ENCODE measurements at regions not wholly inside any gene's neighbourhood (a gene's known extent, or its start where the extent isn't known, plus 50 kb on each side); places are given as distances from the start of the nearest gene placed in this dataset.

DNA sequence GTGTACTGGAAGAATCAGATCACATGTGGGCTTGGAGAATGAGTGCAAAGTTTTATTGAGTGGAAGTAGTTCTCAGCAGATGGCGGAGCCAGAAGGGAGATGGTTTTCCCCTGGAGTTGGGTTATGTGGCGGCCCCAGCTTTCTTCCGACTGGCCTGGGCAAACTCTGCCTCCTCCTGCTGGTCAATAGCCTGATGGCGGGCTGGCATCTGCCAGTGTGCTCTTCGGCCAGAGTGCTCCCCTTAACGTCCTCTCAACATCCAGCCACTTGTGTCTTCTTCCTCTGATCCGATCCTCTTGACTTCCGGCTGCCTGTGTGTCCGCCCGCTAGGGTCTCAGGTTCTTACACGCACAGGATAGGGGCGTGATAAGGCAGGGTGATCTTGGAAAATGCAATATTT is 741.3 kb downstream of the RNF144A start:
- Histone ChIP-seq H3K27me3 (no peaks in the 10 kb centered on the region), H3K9me3 (ENCODE audit: low read depth) (no peaks in the 10 kb centered on the region), H3K4me1 (ENCODE audit: low read depth) (no peaks in the 10 kb centered on the region), H3K36me3 (no peaks in the 10 kb centered on the region), H3K4me3 (no peak overlapping the region), H3K27ac (no peak overlapping the region)
- TF ChIP-seq, protein P1, sequence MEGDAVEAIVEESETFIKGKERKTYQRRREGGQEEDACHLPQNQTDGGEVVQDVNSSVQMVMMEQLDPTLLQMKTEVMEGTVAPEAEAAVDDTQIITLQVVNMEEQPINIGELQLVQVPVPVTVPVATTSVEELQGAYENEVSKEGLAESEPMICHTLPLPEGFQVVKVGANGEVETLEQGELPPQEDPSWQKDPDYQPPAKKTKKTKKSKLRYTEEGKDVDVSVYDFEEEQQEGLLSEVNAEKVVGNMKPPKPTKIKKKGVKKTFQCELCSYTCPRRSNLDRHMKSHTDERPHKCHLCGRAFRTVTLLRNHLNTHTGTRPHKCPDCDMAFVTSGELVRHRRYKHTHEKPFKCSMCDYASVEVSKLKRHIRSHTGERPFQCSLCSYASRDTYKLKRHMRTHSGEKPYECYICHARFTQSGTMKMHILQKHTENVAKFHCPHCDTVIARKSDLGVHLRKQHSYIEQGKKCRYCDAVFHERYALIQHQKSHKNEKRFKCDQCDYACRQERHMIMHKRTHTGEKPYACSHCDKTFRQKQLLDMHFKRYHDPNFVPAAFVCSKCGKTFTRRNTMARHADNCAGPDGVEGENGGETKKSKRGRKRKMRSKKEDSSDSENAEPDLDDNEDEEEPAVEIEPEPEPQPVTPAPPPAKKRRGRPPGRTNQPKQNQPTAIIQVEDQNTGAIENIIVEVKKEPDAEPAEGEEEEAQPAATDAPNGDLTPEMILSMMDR (IDR thresholded peaks at IDR 0.05; ENCODE audit: low read depth, low read length), result no peak
- no peak for DNase-seq (ENCODE audit: low read depth in 1 of 2, low spot score in 1 of 2)

DNA sequence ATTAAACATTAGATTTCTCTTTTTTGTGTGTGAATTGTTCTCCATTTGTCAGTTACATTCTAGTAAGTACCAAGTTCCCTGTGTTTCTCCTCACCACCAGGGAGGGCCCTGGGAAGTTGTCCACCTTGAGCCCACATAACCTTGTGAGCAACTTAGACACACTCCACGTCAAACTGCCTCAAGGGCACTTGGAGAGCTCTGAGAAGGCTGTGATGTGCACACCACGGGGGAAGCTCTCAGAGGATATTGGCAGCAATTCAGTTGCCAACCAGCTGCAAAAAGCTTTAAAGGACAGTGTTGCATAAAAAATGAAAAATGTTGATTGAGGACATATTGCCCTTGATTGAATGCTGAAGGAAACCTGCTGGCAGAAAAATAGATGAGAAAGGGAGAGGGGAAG is 743.6 kb downstream of the RNF144A start:
- no peak for DNase-seq (ENCODE audit: low read depth in 1 of 2, low spot score in 1 of 2)
- H3K4me1 ChIP-seq (ENCODE audit: low read depth), result no peaks in the 10 kb centered on the region
- H3K27ac ChIP-seq, result no peak overlapping the region
- no peaks in the 10 kb centered on the region for H3K36me3 ChIP-seq
- H3K27me3 ChIP-seq, result no peaks in the 10 kb centered on the region
- TF ChIP-seq, protein P1 (IDR thresholded peaks at IDR 0.05; ENCODE audit: low read depth, low read length), result no peak
- no peak overlapping the region for H3K4me3 ChIP-seq
- H3K9me3 ChIP-seq (ENCODE audit: low read depth), result no peaks in the 10 kb centered on the region

DNA sequence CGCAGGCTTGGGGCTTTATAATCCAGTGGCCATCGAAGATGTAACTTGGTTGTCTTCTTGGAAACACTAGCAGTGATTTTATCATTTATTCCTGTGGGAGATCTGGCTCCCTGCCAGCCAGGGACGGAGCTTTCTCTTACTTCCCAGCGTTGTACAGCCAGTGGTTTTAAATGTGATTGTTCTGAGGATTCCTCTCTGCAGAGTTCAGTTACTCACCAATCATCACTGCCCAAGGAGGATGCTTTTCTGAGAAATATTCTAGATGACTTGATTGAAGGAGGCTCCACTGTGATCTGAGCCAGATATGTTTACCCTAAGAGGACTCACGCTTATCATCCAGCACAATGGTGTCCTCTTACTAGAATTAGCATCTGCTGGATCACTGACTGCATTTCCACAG is 744.3 kb downstream of the RNF144A start:
- Histone ChIP-seq H3K4me3 (no peak overlapping the region), H3K36me3 (no peaks in the 10 kb centered on the region), H3K9me3 (ENCODE audit: low read depth) (no peaks in the 10 kb centered on the region), H3K27me3 (no peaks in the 10 kb centered on the region), H3K4me1 (ENCODE audit: low read depth) (no peaks in the 10 kb centered on the region), H3K27ac (no peak overlapping the region)
- TF ChIP-seq, protein P1 (IDR thresholded peaks at IDR 0.05; ENCODE audit: low read depth, low read length), result no peak
- DNase-seq (ENCODE audit: low read depth in 1 of 2, low spot score in 1 of 2), result no peak

DNA sequence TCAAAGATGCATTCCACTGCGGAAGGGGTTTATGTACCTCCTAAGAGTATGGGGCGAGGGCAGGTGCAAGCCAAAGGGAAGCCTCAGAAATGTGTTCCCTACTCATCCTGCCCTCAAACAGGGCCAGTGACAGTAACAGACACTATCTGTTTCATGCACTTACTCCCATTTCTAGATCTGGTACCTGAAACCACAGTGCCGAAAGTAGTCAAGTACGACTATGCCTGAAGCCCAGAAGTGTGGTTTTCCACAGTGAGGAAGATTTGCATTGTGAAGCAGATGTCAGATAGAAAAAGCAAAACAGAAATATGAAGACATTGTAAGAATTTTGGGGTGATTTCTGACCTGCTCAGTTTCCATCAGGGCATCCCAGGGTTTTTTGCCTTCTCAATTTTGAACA is 748.7 kb downstream of the RNF144A start:
- Histone ChIP-seq H3K9me3 (ENCODE audit: low read depth) (no peaks in the 10 kb centered on the region), H3K4me3 (no peak overlapping the region), H3K27ac (no peak overlapping the region), H3K27me3 (no peaks in the 10 kb centered on the region), H3K4me1 (ENCODE audit: low read depth) (no peaks in the 10 kb centered on the region), H3K36me3 (no peaks in the 10 kb centered on the region)
- no peak for DNase-seq (ENCODE audit: low read depth in 1 of 2, low spot score in 1 of 2)
- TF ChIP-seq, protein P1 (IDR thresholded peaks at IDR 0.05; ENCODE audit: low read depth, low read length), result no peak

DNA sequence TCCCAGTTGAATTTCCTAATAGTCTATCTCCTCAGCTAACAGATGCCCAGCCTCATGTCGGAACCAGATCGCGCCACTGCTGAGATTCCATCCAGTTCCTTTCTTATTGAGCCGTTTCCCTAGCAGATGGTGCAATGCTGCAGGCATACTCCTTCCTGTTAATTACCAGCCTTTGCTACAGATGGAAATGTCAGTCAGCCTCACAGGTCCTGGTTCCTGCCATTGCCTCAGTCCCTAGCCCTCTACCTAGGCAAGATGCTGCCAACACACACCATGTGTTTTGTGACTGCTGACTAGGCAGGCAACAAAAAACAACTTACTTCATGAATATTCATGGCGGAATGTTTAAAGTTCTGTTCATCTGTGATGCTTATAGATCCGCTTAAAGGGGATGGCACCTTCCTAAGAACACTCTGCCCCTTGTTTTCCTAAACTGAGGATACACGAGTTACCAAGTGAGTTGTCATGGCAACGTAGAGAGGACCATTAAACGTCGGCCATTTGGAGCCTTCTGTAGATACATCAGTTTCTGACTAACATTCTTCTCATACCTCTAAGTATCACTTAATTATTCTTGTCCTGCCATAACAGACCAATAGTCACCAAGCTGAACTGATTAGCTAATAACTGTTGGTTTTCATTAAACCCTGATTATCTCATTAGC is 749.5 kb downstream of the RNF144A start:
- no peaks in the 10 kb centered on the region for H3K9me3 ChIP-seq (ENCODE audit: low read depth)
- DNase-seq (ENCODE audit: low read depth in 1 of 2, low spot score in 1 of 2), result no peak
- TF ChIP-seq, protein P1 (IDR thresholded peaks at IDR 0.05; ENCODE audit: low read depth, low read length), result no peak

More for the DNA sequence above, 749.5 kb downstream of the RNF144A start:
- Histone ChIP-seq H3K27ac (no peak overlapping the region), H3K4me3 (no peak overlapping the region), H3K4me1 (ENCODE audit: low read depth) (no peaks in the 10 kb centered on the region), H3K36me3 (no peaks in the 10 kb centered on the region), H3K27me3 (no peaks in the 10 kb centered on the region)
